Jurkat, Clone E6-1 (cell line): ENCODE measurements at regions not wholly inside any gene's neighbourhood (a gene's known extent, or its start where the extent isn't known, plus 50 kb on each side); places are given as distances from the start of the nearest gene placed in this dataset.
"Not testable (repeated sequence)": the region's sequence is repeated elsewhere in the genome, so short reads cannot be mapped to it uniquely, and the experiment has no call there.

Source experiments
- DNase-seq: peaks from one replicate; pipeline ENCODE4 v3.0.0-alpha.2; 2011; ENCODE audit warnings: low read depth, low spot score
- H3K4me3 ChIP-seq: 2 replicates; pipeline ENCODE4 v1.5.1; 2011; ENCODE audit warnings: mild to moderate bottlenecking, low read length, control low read depth, moderate library complexity

DNA sequence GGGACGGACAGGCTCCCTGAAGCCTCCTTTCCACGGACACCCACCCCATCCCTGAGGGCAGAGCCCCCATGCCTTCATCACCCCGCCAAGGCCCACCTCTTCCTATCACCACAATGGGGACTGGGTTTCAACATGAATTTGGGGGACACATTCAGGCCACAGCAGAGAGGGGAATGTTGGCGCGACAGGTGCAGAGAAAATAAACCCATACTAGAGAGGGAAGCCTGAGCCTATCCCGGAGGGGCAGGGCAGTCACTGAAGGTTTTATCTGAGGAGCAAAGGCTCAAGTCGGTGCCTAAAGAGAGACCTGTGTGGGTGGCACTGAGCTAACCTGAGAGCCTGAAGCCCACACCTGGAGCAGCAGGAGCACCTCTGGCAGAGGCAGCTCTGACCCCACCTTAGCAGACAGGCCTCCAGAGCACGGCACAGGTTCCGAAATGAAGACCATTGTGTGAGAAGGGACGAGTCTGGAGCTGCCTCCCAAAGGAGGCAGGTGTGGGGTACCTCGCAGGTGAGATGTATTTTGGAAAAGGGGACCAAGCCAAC is 180.6 kb upstream of the PDE10A start:
- H3K4me3 ChIP-seq, result no peak overlapping the region
- DNase-seq, result no peak

DNA sequence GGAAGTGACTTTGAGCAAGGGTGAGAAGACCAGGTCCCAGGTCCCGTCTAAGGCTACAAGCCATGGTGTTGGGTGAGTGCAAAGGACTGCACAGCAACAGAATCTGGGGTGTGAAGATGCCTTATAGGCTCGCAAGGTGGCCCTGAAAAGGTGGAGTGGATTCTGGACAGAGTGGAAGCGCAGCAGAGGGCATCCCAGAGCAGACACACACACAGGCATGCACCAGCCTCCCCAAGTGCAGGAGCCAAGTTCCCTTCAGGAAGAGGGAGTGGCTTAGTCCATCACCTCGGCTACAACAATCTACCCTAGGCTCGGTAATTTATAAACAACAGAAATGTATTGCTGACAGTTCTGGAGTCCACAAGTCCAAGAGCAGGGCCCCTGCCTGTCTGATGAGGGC is 180.1 kb upstream of the PDE10A start:
- no peak overlapping the region for H3K4me3 ChIP-seq

DNA sequence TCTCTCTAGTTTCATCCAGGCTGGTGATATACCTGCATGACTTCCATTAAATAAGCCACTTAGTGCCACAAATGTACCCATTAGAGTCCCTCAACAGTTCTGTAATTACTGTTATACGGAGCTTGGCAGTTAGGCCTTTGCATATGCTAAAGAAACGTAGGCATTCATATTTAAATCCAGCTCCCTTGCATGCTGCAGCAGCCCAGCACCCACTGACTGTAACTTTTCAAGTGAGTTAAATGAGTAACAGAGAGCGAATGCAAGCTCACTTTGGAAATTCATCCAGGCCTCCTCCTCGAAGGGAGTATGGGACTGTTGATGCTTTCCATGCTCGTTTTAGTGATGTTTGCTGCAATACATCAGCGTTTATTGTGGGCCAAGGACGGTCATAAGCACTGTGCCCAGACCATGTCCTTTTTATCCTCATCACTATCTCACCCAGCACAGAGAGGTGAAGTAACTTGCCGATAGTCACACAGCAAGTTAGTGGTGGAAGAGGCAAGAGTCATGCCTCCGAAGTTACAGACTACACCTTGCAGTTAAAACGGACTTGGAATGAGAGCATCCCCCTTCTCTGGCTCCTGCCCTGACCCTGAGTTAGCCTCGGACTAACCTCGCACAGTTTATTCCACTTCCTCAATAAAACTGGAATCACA is 179.4 kb upstream of the PDE10A start:
- no peak for DNase-seq
- H3K4me3 ChIP-seq, result no peak overlapping the region

More for the DNA sequence above, 180.1 kb upstream of the PDE10A start:
- no peak for DNase-seq

GRCh38 chr6:165841153-165841558 is 178.1 kb upstream of the PDE10A start:
- H3K4me3 ChIP-seq, result no peak overlapping the region
- no peak for DNase-seq

- DNase-seq, result no peak
- H3K4me3 ChIP-seq, result no peak overlapping the region
These were observed 175.1 kb upstream of the PDE10A start for GRCh38 chr6:165837948-165838745.

GRCh38 chr6:165836648-165837047 is 173.6 kb upstream of the PDE10A start:
- not testable (repeated sequence) for H3K4me3 ChIP-seq, DNase-seq

DNA sequence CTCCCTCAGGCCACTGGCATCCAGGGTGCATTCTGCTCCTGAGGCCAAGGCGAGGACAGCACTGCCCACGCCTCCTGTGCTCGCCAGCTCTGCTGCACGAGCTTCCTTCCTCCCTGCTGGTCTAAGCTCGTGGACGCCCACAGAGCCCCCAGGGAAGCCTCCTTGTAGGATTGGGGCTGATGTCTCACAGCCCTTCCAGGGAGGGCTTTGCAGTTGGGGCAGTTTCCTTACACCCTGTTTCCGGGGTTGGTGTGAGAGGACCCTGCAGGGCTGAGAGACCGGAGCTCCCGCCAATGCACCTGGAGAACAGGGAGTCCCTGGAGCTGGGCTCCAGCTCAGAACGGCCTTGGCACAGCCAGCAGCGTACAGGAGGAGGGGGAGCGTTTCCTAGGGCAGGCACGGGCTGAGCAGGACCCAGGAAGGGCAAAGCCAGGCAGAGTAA is 172.4 kb upstream of the PDE10A start:
- no peak overlapping the region for H3K4me3 ChIP-seq
- no peak for DNase-seq

- DNase-seq, result no peak
- no peak overlapping the region for H3K4me3 ChIP-seq
These were observed 171.7 kb upstream of the PDE10A start for GRCh38 chr6:165834613-165835259.

DNA sequence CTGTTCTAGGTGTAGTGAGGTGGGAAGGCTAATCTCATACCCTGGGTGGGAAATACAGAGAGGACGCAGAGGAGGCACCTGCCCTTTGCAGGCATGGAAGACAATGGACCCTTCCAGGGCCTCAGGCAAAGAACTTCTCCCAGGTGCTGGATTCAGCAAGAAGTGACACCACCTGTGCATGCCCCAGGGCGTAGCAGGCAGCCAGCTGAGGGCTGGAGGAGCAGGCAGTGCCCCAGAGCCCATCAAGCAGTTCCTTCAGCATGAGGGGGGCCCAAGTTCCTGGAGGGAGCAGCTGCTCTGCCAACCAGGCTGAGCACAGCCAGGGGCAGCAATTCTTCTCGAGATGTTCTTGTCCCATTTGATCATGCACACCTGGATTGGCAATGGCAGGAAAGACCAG is 170.3 kb upstream of the PDE10A start:
- H3K4me3 ChIP-seq, result no peak overlapping the region
- no peak for DNase-seq

DNA sequence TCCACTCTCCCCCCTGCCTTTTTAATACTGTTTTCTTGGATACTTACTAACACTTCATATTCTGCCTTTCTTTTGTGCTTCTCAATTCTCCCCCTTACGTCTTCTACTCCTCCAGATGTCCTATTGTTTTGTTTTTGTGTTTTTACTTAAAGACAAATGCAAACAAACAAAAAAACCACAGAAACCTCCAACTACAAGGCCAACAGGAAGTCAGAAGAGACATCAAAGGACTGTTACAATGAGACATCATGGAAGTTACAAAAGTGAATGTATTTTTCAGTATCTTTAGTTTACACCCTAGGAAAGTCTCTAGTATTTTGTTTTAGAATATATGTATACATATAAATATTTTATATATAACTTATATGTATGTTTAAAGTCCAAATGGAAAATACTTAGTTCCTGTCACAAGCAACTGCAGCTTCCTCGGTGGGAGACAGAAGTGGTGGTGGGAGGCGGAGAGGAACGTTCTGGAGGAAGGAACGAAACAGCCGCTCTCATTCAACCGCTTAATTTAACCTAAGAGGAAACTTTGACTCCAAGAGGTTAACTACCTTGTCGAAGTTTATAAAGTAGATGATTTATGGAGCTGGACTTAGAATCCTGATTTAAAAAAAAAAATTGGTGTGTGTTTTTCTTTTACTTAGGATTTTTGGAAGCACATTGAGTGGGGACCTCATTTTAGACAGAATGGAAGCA is 168.9 kb upstream of the PDE10A start:
- H3K4me3 ChIP-seq, result no peak overlapping the region
- DNase-seq, result peak; percentile 22

- H3K4me3 ChIP-seq, result no peak overlapping the region
- DNase-seq, result no peak
These were observed 167.7 kb upstream of the PDE10A start for GRCh38 chr6:165830761-165831160.

- H3K4me3 ChIP-seq, result no peak overlapping the region
- no peak for DNase-seq
These were observed 166.3 kb upstream of the PDE10A start for GRCh38 chr6:165829376-165829775.

DNA sequence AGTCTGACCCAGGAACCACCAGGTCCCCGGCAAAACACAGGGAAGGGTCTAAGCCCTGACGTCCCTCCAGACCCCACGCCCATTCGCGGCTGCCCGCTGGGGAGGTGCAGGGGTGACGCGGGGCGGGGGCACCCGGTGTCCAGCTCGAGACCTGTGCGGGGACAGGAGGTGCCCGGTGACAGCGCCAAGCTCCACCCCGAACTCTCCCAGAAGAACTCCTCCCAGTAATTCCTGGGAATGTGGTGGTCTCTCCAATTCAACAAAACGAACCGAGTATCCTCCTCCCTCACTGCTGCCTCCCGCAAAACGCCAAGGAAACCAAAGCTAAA is 164.1 kb upstream of the PDE10A start:
- H3K4me3 ChIP-seq, result no peak overlapping the region
- DNase-seq, result no peak

- H3K4me3 ChIP-seq, result no peak overlapping the region
- no peak for DNase-seq
These were observed 163.6 kb upstream of the PDE10A start for GRCh38 chr6:165826487-165827189.

GRCh38 chr6:165825256-165825815 is 162.3 kb upstream of the PDE10A start:
- H3K4me3 ChIP-seq, result no peak overlapping the region
- no peak for DNase-seq

DNA sequence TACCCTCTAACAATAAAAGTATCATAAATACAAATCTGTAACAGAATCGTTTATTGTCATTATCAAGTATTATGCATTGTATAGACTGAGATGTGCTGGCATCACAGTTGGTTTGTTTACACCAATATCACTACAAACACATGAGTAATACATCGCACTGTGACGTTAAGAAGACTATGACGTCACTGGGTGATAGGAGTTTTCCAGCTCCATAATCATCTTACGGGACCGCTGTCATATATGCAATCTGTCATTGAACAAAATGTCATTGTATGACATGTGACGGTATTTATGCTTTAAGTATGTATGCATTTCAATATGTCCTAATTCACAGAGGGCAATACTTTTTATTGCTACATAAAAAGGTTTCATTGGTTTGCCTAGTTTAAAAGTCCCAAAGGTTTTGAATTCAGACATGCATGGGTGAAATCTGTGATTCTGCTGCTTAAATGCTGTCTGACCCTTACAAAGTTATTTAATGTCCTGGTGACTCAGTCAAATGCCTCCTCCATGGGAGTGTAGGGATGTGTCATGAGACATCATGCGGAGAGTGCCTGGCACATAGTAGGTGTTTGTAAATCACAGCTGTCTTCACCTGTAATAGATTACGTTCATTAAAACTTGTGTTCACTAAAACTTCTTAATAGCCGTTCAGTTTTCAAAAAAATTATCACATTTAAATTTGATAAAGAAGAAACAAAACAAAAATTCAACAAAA is 160.7 kb upstream of the PDE10A start:
- H3K4me3 ChIP-seq, result no peak overlapping the region
- DNase-seq, result no peak

- H3K4me3 ChIP-seq, result no peak overlapping the region
- no peak for DNase-seq
These were observed 159.5 kb upstream of the PDE10A start for GRCh38 chr6:165822501-165822900.

DNA sequence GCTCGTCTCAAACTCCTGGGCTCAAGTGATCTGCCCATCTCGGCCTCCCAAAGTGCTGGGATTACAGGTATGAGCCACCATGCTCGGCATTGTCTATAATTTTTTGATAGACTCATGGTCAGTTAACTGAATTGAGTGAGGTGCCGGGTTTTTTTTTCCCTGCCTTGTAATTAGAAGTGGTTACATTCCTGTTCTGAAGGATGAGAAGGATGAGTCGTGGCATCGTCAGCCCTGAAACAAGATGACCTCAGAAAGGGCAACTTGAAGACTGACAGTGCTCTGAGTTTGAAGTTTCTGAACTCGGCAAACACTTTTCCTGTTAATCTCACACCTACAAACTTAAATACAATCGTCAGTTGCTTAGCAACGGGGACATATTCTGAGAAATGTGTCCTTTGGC is 158.7 kb upstream of the PDE10A start:
- no peak for DNase-seq
- H3K4me3 ChIP-seq, result no peak overlapping the region
